ENCODE measurements at regions not wholly inside any gene's neighbourhood (a gene's known extent, or its start where the extent isn't known, plus 50 kb on each side); places are given as distances from the start of the nearest gene placed in this dataset.

DNA sequence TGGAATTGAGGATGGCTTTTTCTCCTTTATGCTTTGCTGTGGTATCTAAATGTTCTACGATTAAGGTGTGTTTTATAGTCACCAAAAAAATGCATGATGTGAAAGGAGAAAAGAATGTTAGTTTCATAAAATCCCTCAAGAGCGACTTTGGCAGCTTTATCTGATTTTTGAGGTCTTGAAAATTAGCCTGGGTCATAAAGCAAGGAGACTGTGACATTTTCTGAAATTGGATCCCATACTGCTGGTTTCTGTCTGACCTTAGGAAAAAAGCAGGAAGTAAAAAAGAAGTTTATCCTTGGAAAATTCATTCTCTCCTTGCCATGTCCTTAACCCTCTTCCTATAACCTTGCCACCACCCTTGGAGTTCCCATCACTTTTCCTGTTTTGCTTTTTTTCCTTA lies 525.3 kb downstream of the CD83 start:
- ATAC-seq (no peak), DNase-seq (ENCODE audit: low read depth, low spot score) (no peak)
- Histone ChIP-seq H3K4me3 (ENCODE audit: low read depth in 2 of 2, low read length in 2 of 2) (no peak overlapping the region), H3K36me3 (ENCODE audit: control insufficient read depth, insufficient read depth, low read length) (no peaks in the 10 kb centered on the region), H3K9me3 (ENCODE audit: control insufficient read depth, insufficient read depth, low read depth, low read length) (no peaks in the 10 kb centered on the region), H3K27me3 (ENCODE audit: control insufficient read depth, insufficient read depth, low read length) (no peaks in the 10 kb centered on the region), H3K27ac (ENCODE audit: low read length) (no peak overlapping the region), H3K4me1 (ENCODE audit: control insufficient read depth, insufficient read depth, low read length) (no peaks in the 10 kb centered on the region)
- CTCF ChIA-PET = no interaction called here
- no TSS peak for BruUV-seq (replicated peaks)
- POLR2A ChIA-PET = no interaction called here
- TF ChIP-seq, protein P1, sequence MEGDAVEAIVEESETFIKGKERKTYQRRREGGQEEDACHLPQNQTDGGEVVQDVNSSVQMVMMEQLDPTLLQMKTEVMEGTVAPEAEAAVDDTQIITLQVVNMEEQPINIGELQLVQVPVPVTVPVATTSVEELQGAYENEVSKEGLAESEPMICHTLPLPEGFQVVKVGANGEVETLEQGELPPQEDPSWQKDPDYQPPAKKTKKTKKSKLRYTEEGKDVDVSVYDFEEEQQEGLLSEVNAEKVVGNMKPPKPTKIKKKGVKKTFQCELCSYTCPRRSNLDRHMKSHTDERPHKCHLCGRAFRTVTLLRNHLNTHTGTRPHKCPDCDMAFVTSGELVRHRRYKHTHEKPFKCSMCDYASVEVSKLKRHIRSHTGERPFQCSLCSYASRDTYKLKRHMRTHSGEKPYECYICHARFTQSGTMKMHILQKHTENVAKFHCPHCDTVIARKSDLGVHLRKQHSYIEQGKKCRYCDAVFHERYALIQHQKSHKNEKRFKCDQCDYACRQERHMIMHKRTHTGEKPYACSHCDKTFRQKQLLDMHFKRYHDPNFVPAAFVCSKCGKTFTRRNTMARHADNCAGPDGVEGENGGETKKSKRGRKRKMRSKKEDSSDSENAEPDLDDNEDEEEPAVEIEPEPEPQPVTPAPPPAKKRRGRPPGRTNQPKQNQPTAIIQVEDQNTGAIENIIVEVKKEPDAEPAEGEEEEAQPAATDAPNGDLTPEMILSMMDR (IDR thresholded peaks at IDR 0.05) = no peak
- no peak for TF ChIP-seq SIN3A (IDR thresholded peaks at IDR 0.05; ENCODE audit: borderline replicate concordance, insufficient read depth, low read depth, low read length)
- no peak for TF ChIP-seq TCF7L2 (IDR thresholded peaks at IDR 0.05; ENCODE audit: low read depth, low read length)
- intact Hi-C loops (cut with micrococcal nuclease; ENCODE audit: unreplicated experiment) (no loop called here), in situ Hi-C loops (cut with HindIII; ENCODE audit: low pct_unique_long_range_greater_than_20kb, low sequenced_read_pairs) (no loop called here)

DNA sequence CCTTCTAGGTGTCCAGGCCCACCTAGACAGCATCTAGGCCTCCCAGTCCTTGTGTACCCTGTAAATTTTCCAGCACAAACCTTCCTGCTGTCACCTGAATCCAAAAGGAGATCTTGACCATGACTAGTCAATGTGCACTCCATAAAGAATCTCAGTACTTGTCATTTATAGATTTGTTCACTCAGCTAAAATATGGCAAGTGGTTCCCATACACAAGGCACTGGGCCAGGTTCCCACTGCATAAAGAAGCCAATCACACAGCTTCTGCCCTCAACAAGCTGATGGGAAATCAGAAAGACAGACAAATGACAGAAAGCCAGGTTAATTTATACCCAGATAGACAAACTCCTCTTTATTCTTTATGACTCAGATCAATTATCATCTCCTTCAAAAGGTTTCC lies 526.8 kb downstream of the CD83 start:
- intact Hi-C loops (cut with micrococcal nuclease; ENCODE audit: unreplicated experiment) (no loop called here), in situ Hi-C loops (cut with HindIII; ENCODE audit: low pct_unique_long_range_greater_than_20kb, low sequenced_read_pairs) (no loop called here)
- no peak overlapping the region for H3K27ac ChIP-seq (ENCODE audit: low read length)
- H3K36me3 ChIP-seq (ENCODE audit: control insufficient read depth, insufficient read depth, low read length) = no peaks in the 10 kb centered on the region
- H3K4me1 ChIP-seq (ENCODE audit: control insufficient read depth, insufficient read depth, low read length) = no peaks in the 10 kb centered on the region
- TF ChIP-seq REST (IDR thresholded peaks at IDR 0.05; ENCODE audit: insufficient read depth in 1 of 2, low read depth in 2 of 2, low read length in 1 of 2) (no peak), SIN3A (IDR thresholded peaks at IDR 0.05; ENCODE audit: borderline replicate concordance, insufficient read depth, low read depth, low read length) (no peak), POLR2AphosphoS5 (IDR thresholded peaks at IDR 0.05; ENCODE audit: low read depth, low read length) (no peak)
- no peak overlapping the region for H3K4me3 ChIP-seq (ENCODE audit: low read depth in 2 of 2, low read length in 2 of 2)
- no peaks in the 10 kb centered on the region for H3K9me3 ChIP-seq (ENCODE audit: control insufficient read depth, insufficient read depth, low read depth, low read length)
- ATAC-seq (no peak), DNase-seq (ENCODE audit: low read depth, low spot score) (no peak)
- ChIA-PET CTCF (no interaction called here), POLR2A (no interaction called here)
- no peaks in the 10 kb centered on the region for H3K27me3 ChIP-seq (ENCODE audit: control insufficient read depth, insufficient read depth, low read length)
- BruUV-seq (replicated peaks) = no TSS peak

GRCh38 chr6:14645221-14645620 lies 527.6 kb downstream of the CD83 start:
- intact Hi-C loops (cut with micrococcal nuclease; ENCODE audit: unreplicated experiment) (no loop called here), in situ Hi-C loops (cut with HindIII; ENCODE audit: low pct_unique_long_range_greater_than_20kb, low sequenced_read_pairs) (no loop called here)
- no TSS peak for BruUV-seq (replicated peaks)
- Histone ChIP-seq H3K4me3 (ENCODE audit: low read depth in 2 of 2, low read length in 2 of 2) (no peak overlapping the region), H3K9me3 (ENCODE audit: control insufficient read depth, insufficient read depth, low read depth, low read length) (no peaks in the 10 kb centered on the region), H3K4me1 (ENCODE audit: control insufficient read depth, insufficient read depth, low read length) (no peaks in the 10 kb centered on the region), H3K27ac (ENCODE audit: low read length) (no peak overlapping the region), H3K36me3 (ENCODE audit: control insufficient read depth, insufficient read depth, low read length) (no peaks in the 10 kb centered on the region), H3K27me3 (ENCODE audit: control insufficient read depth, insufficient read depth, low read length) (no peaks in the 10 kb centered on the region)
- POLR2A ChIA-PET = no interaction called here
- DNase-seq (ENCODE audit: low read depth, low spot score) = no peak
- no peak for ATAC-seq
- CTCF ChIA-PET = no interaction called here
- TF ChIP-seq REST (IDR thresholded peaks at IDR 0.05; ENCODE audit: insufficient read depth in 1 of 2, low read depth in 2 of 2, low read length in 1 of 2) = no peak
- TF ChIP-seq, protein P1 (IDR thresholded peaks at IDR 0.05) = no peak
- no peak for TF ChIP-seq TCF7L2 (IDR thresholded peaks at IDR 0.05; ENCODE audit: low read depth, low read length)
- TF ChIP-seq SIN3A (IDR thresholded peaks at IDR 0.05; ENCODE audit: borderline replicate concordance, insufficient read depth, low read depth, low read length) = no peak
- no peak for TF ChIP-seq POLR2AphosphoS5 (IDR thresholded peaks at IDR 0.05; ENCODE audit: low read depth, low read length)
